MM.1S (cell line): ENCODE measurements at regions not wholly inside any gene's neighbourhood (a gene's known extent, or its start where the extent isn't known, plus 50 kb on each side); places are given as distances from the start of the nearest gene placed in this dataset.

Source experiments
- CTCF ChIP-seq: fragments of 300-600 bp; sonication (generic); IDR thresholded peaks from 2 replicates; pipeline ENCODE4 v1.5.1; 2016; ENCODE audit warnings: antibody characterized with exemption, low read length, mixed read lengths
- EZH2 ChIP-seq: fragments of 300-600 bp; sonication (generic); optimal IDR thresholded peaks from 2 replicates; pipeline ENCODE3; 2017; ENCODE audit warnings: low read depth, mild to moderate bottlenecking, antibody characterized with exemption, low read length, mixed read lengths

GRCh38 chr2:187949859-187950258, 341.8 kb upstream of the GULP1 start:
- no peak for TF ChIP-seq CTCF
- TF ChIP-seq EZH2, result no peak
